ENCODE measurements at regions not wholly inside any gene's neighbourhood (a gene's known extent, or its start where the extent isn't known, plus 50 kb on each side); places are given as distances from the start of the nearest gene placed in this dataset.

- no peak for TF ChIP-seq IRF1 (CRISPR knock-in tag; IDR thresholded peaks at IDR 0.05; ENCODE audit: borderline replicate concordance)
- TF ChIP-seq ZC3H8 (IDR thresholded peaks at IDR 0.05): no peak
- peak; percentile 53; the same call in 1 of the 2 replicates for TF ChIP-seq HBP1 (CRISPR knock-in tag; IDR thresholded peaks at IDR 0.05)
- TF ChIP-seq SMC3 (conservative IDR thresholded peaks at IDR 0.05; ENCODE audit: insufficient read depth, low read depth, low read length): no peak
- peak in 1 of 2 experiments; percentile 17; a peak in 1 of 4 replicates for TF ChIP-seq HDAC1 (IDR thresholded peaks at IDR 0.05)
- no peak for TF ChIP-seq CBX8 (IDR thresholded peaks at IDR 0.05; ENCODE audit: borderline replicate concordance, extremely low read depth, low read depth, low read length, poor library complexity, severe bottlenecking)
- no peak for TF ChIP-seq SFPQ (IDR thresholded peaks at IDR 0.05; ENCODE audit: low read depth, low read length)
- no peak for TF ChIP-seq ZNF280A (IDR thresholded peaks at IDR 0.05; ENCODE audit: low read depth, partially characterized antibody)
- TF ChIP-seq NFE2L1 (tag; IDR thresholded peaks at IDR 0.05; ENCODE audit: borderline replicate concordance, low read depth): no peak
- peak; percentile 36; the same call in 1 of the 2 replicates for TF ChIP-seq FOXM1 (IDR thresholded peaks at IDR 0.05; ENCODE audit: low read depth)
- no peak for TF ChIP-seq FOXM1 (CRISPR knock-in tag; IDR thresholded peaks at IDR 0.05; ENCODE audit: low read depth)
- no peak for TF ChIP-seq NR2C1 (IDR thresholded peaks at IDR 0.05)
- no peak for TF ChIP-seq NR2C1 (tag; IDR thresholded peaks at IDR 0.05)
- TF ChIP-seq RBM39 (optimal IDR thresholded peaks at IDR 0.05; ENCODE audit: low read depth, low read length): no peak
- TF ChIP-seq KDM2B (CRISPR knock-in tag; IDR thresholded peaks at IDR 0.05): no peak
- TF ChIP-seq ZNF511 (CRISPR knock-in tag; IDR thresholded peaks at IDR 0.05): no peak
- no peak for TF ChIP-seq MTF1 (CRISPR knock-in tag; IDR thresholded peaks at IDR 0.05; ENCODE audit: borderline replicate concordance)
- peak; percentile 33; the same call in 1 of the 2 replicates for TF ChIP-seq NCOA1 (IDR thresholded peaks at IDR 0.05; ENCODE audit: low read depth)
- no peak for TF ChIP-seq ZZZ3 (IDR thresholded peaks at IDR 0.05)
- no peak for TF ChIP-seq ZNF316 (IDR thresholded peaks at IDR 0.05)
Measured at GRCh38 chr6:137968901-137969300, 101.8 kb downstream of the TNFAIP3 start (continued).

All from K562 (cell line).